GM23248 (cell line): ENCODE measurements at regions not wholly inside any gene's neighbourhood (a gene's known extent, or its start where the extent isn't known, plus 50 kb on each side); places are given as distances from the start of the nearest gene placed in this dataset.

Source experiments
- DNase-seq: peaks from one replicate; pipeline ENCODE4 v3.0.0-alpha.2; 2015
- H2AFZ ChIP-seq: fragments of 200-600 bp; sonication (generic); 2 replicates; pipeline ENCODE4 v1.6.1; 2016; ENCODE audit warnings: antibody characterized with exemption
- H3F3A ChIP-seq: fragments of 200-600 bp; sonication (generic); 2 replicates; pipeline ENCODE4 v1.6.1; 2016; ENCODE audit warnings: mild to moderate bottlenecking, antibody characterized with exemption, mixed run types; ENCODE audit not compliant: insufficient read depth
- H3K27ac ChIP-seq: fragments of 200-600 bp; sonication (generic); 2 replicates; pipeline ENCODE4 v1.5.1; 2016; ENCODE audit warnings: mild to moderate bottlenecking
- H3K27me3 ChIP-seq: fragments of 200-600 bp; sonication (generic); replicated peaks from 2 replicates; pipeline ENCODE4 v1.6.1; 2016; ENCODE audit warnings: mild to moderate bottlenecking; ENCODE audit not compliant: insufficient read depth
- H3K36me3 ChIP-seq: fragments of 200-600 bp; sonication (generic); 2 replicates; pipeline ENCODE4 v1.6.1; 2016; ENCODE audit warnings: low read depth, mild to moderate bottlenecking
- H3K4me1 ChIP-seq: fragments of 200-600 bp; sonication (generic); 2 replicates; pipeline ENCODE4 v1.6.1; 2016; ENCODE audit warnings: mild to moderate bottlenecking; ENCODE audit not compliant: insufficient read depth
- H3K4me2 ChIP-seq: fragments of 200-600 bp; sonication (generic); one replicate; pipeline ENCODE4 v1.6.1; 2016; ENCODE audit warnings: mild to moderate bottlenecking; ENCODE audit not compliant: unreplicated experiment
- H3K4me3 ChIP-seq: fragments of 200-600 bp; sonication (generic); 2 replicates; pipeline ENCODE4 v1.5.1; 2016; ENCODE audit warnings: mild to moderate bottlenecking
- H3K79me2 ChIP-seq: fragments of 200-600 bp; sonication (generic); 2 replicates; pipeline ENCODE4 v1.6.1; 2016; ENCODE audit warnings: mild to moderate bottlenecking; ENCODE audit not compliant: insufficient read depth
- H3K9ac ChIP-seq: fragments of 200-600 bp; sonication (generic); 2 replicates; pipeline ENCODE4 v1.6.1; 2016; ENCODE audit warnings: mild to moderate bottlenecking
- H3K9me2 ChIP-seq: fragments of 200-600 bp; sonication (generic); 2 replicates; pipeline ENCODE4 v1.6.1; 2016; ENCODE audit warnings: mixed run types, mild to moderate bottlenecking, moderate library complexity; ENCODE audit not compliant: insufficient read depth
- H3K9me3 ChIP-seq: fragments of 200-600 bp; sonication (generic); one replicate; pipeline ENCODE4 v1.6.1; 2017; ENCODE audit warnings: low read depth
- H4K20me1 ChIP-seq: fragments of 200-600 bp; sonication (generic); 2 replicates; pipeline ENCODE4 v1.6.0; 2016; ENCODE audit not compliant: insufficient read depth
- EZH2 ChIP-seq: fragments of 200-600 bp; sonication (generic); IDR thresholded peaks from 2 replicates; pipeline ENCODE4 v1.6.1; 2018; ENCODE audit warnings: antibody characterized with exemption, mild to moderate bottlenecking; ENCODE audit not compliant: insufficient read depth, poor library complexity, severe bottlenecking
- EZH2phosphoT487 ChIP-seq: fragments of 200-600 bp; sonication (generic); IDR thresholded peaks from 2 replicates; pipeline ENCODE4 v1.6.1; 2018; ENCODE audit warnings: antibody characterized with exemption, moderate library complexity, mild to moderate bottlenecking, low read depth; ENCODE audit not compliant: insufficient read depth
- WGBS, 2 experiments: methylation state at CpG; one replicate each; pipeline ENCODE4 v1.1.6; 2015 to 2017; ENCODE audit warnings: low lambda C conversion rate in 2 of 2, low coverage in 1 of 2; ENCODE audit errors: missing lambda C conversion rate in 2 of 2; 5-methylcytosine and 5-hydroxymethylcytosine counted together
- in situ Hi-C: fragments of 300-500 bp; cut with MboI; formaldehyde crosslinking; loops from 2 replicates; pipeline ENCODE4 v1.15.0; 2020

- H4K20me1 ChIP-seq = no peaks in the 10 kb centered on the region
- H3K27me3 ChIP-seq = no peaks in the 10 kb centered on the region
- DNase-seq = no peak
- no peaks in the 10 kb centered on the region for H3K36me3 ChIP-seq
- H3K9me3 ChIP-seq = no peaks in the 10 kb centered on the region
- no peak overlapping the region for H3K9ac ChIP-seq
- no peak overlapping the region for H2AFZ ChIP-seq
- no peaks in the 10 kb centered on the region for H3K79me2 ChIP-seq
- H3K9me2 ChIP-seq = no peaks in the 10 kb centered on the region
- H3F3A ChIP-seq = no peaks in the 10 kb centered on the region; the same call in 1 of the 2 replicates
- no peak overlapping the region for H3K4me2 ChIP-seq
- WGBS, 2 experiments = 98% methylated on average over 8 of the region's 8 CpGs
- in situ Hi-C loops = no loop called here
- no peak overlapping the region for H3K27ac ChIP-seq
- TF ChIP-seq EZH2 = no peak
- TF ChIP-seq EZH2phosphoT487 = no peak
- H3K4me3 ChIP-seq = no peak overlapping the region
- no peaks in the 10 kb centered on the region for H3K4me1 ChIP-seq
Observed at GRCh38 chr6:25032934-25033333, 97.2 kb upstream of the RIPOR2 start.

DNA sequence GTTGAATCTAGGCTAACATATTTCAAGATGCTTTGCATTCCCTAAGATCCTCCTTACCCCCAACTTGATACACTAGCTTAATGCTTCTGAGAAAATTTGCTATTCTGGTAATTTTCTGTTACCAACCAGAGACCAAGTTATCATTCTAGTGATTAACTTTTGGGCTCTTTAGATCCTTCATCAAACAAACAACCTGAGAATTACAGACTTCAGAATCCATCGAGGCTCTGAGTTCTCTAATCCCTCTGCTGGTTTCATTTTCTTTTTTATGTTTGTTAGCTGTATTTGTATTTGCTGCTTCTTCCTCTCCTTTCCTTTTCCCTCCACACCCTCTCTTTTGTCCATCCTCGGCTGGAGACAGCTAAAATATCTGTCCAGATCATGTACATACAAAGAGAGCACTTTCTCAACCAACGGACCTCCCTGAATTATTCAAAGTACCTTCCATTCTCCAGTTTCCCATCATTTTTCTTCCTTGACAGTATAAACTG lies 98.7 kb upstream of the RIPOR2 start:
- WGBS, 2 experiments = 18 to 21% methylated on average over 3 of the region's 3 CpGs

GRCh38 chr6:25035174-25035511 lies 99.4 kb upstream of the RIPOR2 start:
- H3K79me2 ChIP-seq = no peaks in the 10 kb centered on the region
- no peak overlapping the region for H3K27ac ChIP-seq
- no peaks in the 10 kb centered on the region for H3K9me3 ChIP-seq
- no peak for DNase-seq
- no peaks in the 10 kb centered on the region for H3K27me3 ChIP-seq
- in situ Hi-C loops = no loop called here
- no peaks in the 10 kb centered on the region; the same call in 1 of the 2 replicates for H3F3A ChIP-seq
- H2AFZ ChIP-seq = no peak overlapping the region
- 52 to 65% methylated on average over 3 of the region's 3 CpGs for WGBS, 2 experiments
- H3K4me3 ChIP-seq = no peak overlapping the region
- H3K9me2 ChIP-seq = no peaks in the 10 kb centered on the region
- H3K4me2 ChIP-seq = no peak overlapping the region
- H3K9ac ChIP-seq = no peak overlapping the region
- H4K20me1 ChIP-seq = no peaks in the 10 kb centered on the region
- TF ChIP-seq EZH2 (no peak), EZH2phosphoT487 (no peak)
- no peaks in the 10 kb centered on the region for H3K36me3 ChIP-seq
- H3K4me1 ChIP-seq = no peaks in the 10 kb centered on the region

More for the DNA sequence above, 98.7 kb upstream of the RIPOR2 start:
- H3K9ac ChIP-seq = no peak overlapping the region; the same call in 1 of the 2 replicates
- H3K79me2 ChIP-seq = no peaks in the 10 kb centered on the region
- H3K9me3 ChIP-seq = no peaks in the 10 kb centered on the region
- TF ChIP-seq EZH2 (no peak), EZH2phosphoT487 (no peak)
- H2AFZ ChIP-seq = peak overlapping the region; percentile 67
- no peaks in the 10 kb centered on the region for H3K4me1 ChIP-seq
- no peaks in the 10 kb centered on the region for H3K9me2 ChIP-seq
- peak overlapping the region; percentile 65 for H3K4me2 ChIP-seq
- H3K27me3 ChIP-seq = no peaks in the 10 kb centered on the region
- H3K36me3 ChIP-seq = no peaks in the 10 kb centered on the region
- peak overlapping the region; percentile 52 for H3K4me3 ChIP-seq
- no peaks in the 10 kb centered on the region for H4K20me1 ChIP-seq
- DNase-seq = no peak
- no peak overlapping the region for H3K27ac ChIP-seq
- in situ Hi-C loops = no loop called here
- no peaks in the 10 kb centered on the region; the same call in 1 of the 2 replicates for H3F3A ChIP-seq

GRCh38 chr6:25035512-25036435 lies 100.0 kb upstream of the RIPOR2 start:
- Histone ChIP-seq H3K9me2 (no peaks in the 10 kb centered on the region), H3K27ac (no peak overlapping the region), H3K4me2 (no peak overlapping the region), H4K20me1 (no peaks in the 10 kb centered on the region), H3K4me3 (no peak overlapping the region), H3K9ac (no peak overlapping the region), H3K9me3 (no peaks in the 10 kb centered on the region), H3K4me1 (no peaks in the 10 kb centered on the region), H3K79me2 (no peaks in the 10 kb centered on the region), H3K27me3 (no peaks in the 10 kb centered on the region), H3K36me3 (no peaks in the 10 kb centered on the region), H3F3A (no peaks in the 10 kb centered on the region; the same call in 1 of the 2 replicates), H2AFZ (no peak overlapping the region)
- DNase-seq = no peak
- WGBS, 2 experiments = 85 to 88% methylated on average over 16 of the region's 16 CpGs
- TF ChIP-seq EZH2 (no peak), EZH2phosphoT487 (no peak)
- in situ Hi-C loops = no loop called here
